GF-D8 (cell line): ENCODE measurements at regions not wholly inside any gene's neighbourhood (a gene's known extent, or its start where the extent isn't known, plus 50 kb on each side); places are given as distances from the start of the nearest gene placed in this dataset.
"Not testable (repeated sequence)": the region's sequence is repeated elsewhere in the genome, so short reads cannot be mapped to it uniquely, and the experiment has no call there.

Experiments
- DNase-seq: peaks from one replicate; lab custom pipeline; 2025; lab: John Stamatoyannopoulos, UW

- DNase-seq = no peak
Measured at GRCh38 chr2:18986046-18986445, 372.4 kb downstream of the OSR1 start.

- no peak for DNase-seq
Measured at GRCh38 chr2:18980786-18981430, 377.5 kb downstream of the OSR1 start.

DNA sequence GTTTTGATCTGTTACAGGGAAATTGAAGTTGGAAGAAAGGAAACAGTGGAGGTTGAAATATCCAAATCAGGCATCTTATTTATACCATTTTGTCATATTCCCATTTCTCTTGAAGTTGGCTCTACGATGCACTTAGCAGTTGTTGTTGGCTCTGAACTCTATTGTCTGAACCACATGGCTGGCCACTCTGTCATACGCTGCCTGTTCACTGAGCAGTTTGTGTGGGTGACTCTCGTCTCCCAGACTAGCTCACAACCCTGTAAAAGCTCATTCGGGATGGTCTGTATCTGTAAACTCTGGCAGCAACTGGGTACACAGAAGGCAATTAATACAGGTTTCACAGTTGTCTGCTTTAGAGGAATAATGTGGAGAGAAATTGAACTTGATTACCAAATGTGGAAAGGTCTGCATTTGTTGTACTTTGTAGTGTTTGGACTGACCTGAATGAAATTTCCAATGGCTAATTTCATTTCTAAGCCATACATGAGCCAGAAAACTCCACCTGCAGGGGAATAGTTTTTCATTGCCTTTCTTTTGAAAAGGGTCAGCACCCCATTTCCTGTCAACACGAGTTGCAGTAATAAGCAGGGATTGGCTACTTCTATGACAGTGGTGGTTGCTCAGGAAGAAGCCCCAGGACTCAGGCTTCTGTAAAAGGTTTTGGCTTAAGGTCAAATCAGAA is 378.2 kb downstream of the OSR1 start:
- DNase-seq = no peak

DNA sequence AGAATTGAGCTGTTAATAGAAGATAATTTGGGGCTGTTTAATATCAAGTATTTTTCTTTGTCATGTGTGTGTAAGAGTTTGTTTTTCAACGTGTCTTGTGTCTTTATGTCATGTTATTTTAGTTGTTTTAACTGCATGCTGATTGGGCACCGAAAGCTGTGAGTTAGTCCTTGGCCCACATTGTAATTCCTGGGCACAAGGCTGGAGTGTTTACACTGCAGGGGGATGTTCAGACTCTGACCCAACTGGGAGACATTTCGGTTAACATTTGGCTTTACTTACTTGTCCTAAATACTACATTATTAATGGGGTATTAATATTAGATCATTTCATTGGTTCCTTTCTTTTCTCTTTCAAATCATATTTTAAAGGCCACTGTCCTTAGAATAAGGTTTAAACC is 381.0 kb downstream of the OSR1 start:
- no peak for DNase-seq

GRCh38 chr2:18976168-18976961 is 382.1 kb downstream of the OSR1 start:
- DNase-seq = no peak

- no peak for DNase-seq
Measured at GRCh38 chr2:18975506-18976167, 382.8 kb downstream of the OSR1 start.

DNA sequence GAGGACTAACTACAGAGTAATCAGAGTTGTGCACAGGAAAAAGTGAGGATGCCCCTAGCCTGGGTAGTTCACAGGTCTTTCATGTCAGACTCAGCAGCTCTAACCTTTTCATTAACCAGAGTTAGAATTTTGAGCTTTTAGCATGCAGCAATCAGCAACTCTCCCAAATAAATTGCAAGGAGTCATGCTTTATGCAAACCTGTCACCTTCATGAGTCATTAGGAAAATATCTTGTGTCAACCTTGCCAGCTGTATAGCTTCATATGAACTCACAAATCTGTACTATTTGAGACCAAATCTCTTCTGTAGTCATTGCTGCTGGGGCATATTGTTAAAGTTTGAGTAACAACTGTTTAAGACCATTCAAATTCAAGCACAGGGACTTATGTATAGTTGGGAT is 382.3 kb upstream of the NT5C1B start:
- DNase-seq = no peak

GRCh38 chr2:18971069-18971378 is 381.7 kb upstream of the NT5C1B start:
- DNase-seq = no peak

DNA sequence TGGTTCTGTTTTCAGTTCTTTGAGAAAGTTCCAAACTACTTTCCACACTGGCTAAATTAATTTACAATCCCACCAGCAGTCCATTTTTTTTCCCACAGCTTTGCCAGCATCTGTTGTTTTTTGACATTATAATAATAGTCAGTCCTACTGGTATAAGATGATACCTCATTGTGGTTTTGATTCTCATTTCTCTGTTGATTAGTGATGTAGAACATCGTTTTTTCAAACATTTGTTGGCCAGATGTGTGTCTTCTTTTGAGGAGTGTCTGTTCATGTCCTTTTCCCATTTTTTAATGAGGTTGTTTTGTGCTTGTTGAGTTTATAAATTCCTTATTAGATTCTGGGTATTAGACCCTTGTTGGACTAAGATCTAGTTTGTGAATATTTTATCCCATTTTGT is 376.8 kb upstream of the NT5C1B start:
- DNase-seq = no peak

GRCh38 chr2:18963739-18964256 is 374.4 kb upstream of the NT5C1B start:
- not testable (repeated sequence) for DNase-seq

DNA sequence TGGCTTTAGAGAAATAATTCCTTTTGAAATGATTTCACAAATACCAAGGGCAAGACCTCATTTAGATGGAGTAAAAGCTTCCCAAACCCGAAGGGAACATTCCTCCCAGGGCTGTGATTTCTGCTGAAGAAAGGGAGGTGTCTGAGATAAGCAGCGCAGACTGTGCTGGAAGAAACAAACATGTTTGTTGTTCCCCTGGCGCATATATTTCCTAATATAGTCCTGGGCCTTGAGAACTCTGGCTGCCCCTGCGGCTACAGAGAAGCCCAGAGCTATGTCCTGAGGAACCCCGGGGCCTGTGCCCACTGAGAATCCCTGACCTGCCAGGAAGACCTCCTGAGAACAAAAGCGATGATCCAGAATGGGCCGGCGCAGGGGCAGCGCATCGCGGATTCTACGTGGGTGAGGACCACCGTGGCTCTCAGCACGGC is 372.6 kb upstream of the NT5C1B start:
- no peak for DNase-seq

DNA sequence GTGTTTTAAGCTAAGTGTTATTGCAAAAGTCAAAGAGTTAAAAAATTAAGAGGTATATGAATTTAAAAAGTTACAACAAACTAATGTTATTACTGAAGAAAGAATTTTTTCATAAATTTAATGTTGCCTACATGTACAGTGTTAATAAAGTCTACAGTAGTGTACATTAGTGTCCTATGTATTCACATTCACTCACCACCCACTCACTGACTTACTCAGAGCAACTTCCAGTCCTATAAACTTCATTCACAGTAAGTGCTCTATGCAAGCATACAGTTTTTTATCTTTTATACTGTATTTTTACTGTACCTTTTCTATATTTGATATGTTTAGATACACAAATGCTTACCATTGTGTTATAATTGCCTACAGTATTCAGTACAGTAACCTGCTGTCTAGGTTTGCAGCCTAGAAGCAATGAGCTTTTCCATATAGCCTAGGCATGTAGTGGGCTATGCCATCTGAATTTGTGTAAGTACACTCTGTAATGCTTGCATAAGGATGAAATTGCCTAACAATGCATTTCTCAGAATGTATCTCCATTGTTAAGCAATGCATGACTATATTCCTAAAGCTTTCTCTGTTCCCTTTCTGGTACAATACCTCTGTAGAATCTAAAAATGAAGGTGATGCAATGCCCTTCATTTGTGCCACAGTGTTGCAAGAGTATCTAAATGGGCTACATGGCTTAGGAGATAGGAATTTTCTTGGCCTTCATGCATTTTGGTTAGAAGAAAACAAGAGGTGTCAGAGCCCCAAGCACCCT is 370.8 kb upstream of the NT5C1B start:
- DNase-seq = no peak

- DNase-seq = no peak
Measured at GRCh38 chr2:18959200-18959599, 369.8 kb upstream of the NT5C1B start.

DNA sequence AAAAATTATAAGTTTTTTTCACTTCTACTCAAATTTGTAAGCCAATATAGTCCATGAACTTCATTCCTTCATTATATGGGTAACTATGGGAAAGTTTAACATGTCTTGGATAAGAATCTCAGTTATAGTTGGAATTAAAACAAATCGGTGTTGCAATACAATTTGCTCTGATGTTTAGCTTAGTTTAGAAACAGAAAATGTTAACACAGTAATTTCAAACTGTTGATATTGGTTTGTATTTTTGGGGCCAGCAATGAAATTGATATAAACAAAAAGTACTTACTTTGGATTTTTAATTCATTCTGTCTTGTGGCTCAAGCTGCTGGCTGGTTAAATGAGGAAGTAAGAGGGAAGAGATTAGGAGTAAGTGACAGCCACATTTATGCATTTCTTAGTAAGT is 368.5 kb upstream of the NT5C1B start:
- DNase-seq = no peak

DNA sequence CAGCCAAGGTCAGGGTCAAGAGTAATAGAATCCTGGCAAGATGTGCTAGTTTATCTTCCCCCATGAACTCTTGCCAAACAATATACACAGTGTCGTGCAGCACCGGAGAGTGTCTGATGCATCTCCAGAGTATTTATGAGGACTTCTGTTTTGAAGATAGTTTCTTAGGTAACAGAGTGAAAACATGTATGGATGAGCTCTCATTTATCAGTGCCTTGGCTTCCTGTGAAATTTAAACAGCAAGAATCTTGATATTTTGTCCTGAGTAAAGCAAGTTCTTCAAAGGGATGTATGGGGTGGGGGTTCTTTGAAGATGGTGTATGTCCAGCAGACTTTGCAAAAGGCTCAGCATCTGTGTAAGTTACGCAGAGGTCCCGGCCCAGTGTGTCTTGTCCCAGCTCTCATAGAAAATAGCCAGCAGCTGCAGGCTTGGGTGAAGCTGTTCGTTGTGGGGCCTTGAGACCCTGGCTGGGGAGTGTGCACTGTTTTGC is 361.0 kb upstream of the NT5C1B start:
- DNase-seq = no peak

GRCh38 chr2:18949871-18950270 is 360.5 kb upstream of the NT5C1B start:
- DNase-seq = no peak

DNA sequence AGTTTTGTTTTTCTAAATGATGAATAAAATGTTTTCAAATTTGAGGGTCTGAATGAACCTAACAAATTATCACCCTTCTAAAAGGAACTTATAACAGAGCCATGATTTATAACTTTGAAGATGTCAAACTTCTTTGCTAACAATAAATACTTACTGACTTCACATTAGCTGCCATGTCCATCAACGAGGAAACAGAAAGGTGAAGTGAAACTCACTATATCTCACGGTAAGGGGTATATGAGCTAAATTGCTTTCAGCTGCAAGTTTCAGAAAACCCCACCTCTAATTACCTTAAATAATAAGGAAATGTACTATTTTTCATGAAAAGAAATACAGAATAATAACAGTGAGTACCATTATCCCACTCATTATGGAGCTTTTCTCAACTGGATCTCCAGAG is 350.8 kb upstream of the NT5C1B start:
- no peak for DNase-seq

DNA sequence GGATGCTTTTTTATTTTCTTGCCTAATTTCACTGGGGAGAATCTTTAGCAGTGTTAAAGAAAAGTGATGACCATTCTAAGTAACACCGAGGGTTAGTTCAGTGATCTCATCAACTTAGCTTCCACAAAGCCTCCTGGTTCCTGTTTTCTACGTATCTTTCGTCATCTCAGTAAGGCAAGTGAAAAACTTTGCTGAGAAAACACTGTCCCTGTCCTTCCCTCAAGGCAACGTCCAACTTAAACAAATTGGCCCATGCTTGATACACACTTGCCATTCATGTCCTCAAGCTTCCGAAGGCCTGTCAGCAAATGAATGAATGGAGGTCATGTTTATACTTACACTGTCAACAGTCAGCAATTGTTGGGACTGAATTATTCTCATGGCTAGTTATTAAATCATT is 350.4 kb upstream of the NT5C1B start:
- not testable (repeated sequence) for DNase-seq

GRCh38 chr2:18934886-18935285 is 345.5 kb upstream of the NT5C1B start:
- DNase-seq = no peak

DNA sequence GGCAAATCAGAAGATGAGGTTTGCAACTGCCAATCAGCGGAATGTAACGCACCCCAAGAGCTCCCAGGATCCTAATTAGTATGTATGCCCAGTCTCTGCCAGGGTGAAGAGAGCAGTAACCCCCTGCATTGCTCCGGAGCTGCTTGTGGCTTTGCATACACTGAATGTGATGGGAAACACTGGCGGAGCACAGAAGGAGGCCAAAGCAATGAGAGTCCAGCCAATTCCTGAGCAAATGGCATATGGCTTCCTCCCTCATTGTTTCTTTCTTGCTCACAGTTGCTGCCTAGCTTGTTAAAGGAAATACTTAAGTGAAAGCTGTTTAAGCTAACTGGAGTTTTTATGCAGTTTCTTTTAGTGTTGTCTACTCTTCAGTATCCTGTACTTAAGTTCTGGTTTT is 343.5 kb upstream of the NT5C1B start:
- no peak for DNase-seq

- no peak for DNase-seq
Measured at GRCh38 chr2:18930971-18931370, 341.6 kb upstream of the NT5C1B start.
